Left lung (tissue), 4 donors: ENCODE measurements at regions not wholly inside any gene's neighbourhood (a gene's known extent, or its start where the extent isn't known, plus 50 kb on each side); places are given as distances from the start of the nearest gene placed in this dataset.

Experiments used
- ATAC-seq: fragments of 200-7000 bp; cut with Tn5 transposase; one replicate; pipeline ENCODE4 v1.9.1; 2020; ENCODE audit warnings: moderate library complexity
- DNase-seq, 4 donors: peaks; one replicate each; pipeline ENCODE4 v3.0.0-alpha.2; 2013 to 2020
- H3K27ac ChIP-seq, 2 donors: fragments of 200-600 bp; sonication (generic) in 1 of 2; one replicate each; pipeline versions ENCODE4 v1.5.0 to v1.8.0; 2020 to 2021
- H3K27me3 ChIP-seq, 2 donors: fragments of 200-600 bp; sonication (generic) in 1 of 2; one replicate each; pipeline versions ENCODE4 v1.5.0 to v1.8.0; 2020 to 2021
- H3K36me3 ChIP-seq, 2 donors: fragments of 200-600 bp; sonication (generic) in 1 of 2; one replicate each; pipeline versions ENCODE4 v1.5.0 to v1.8.0; 2020 to 2021
- H3K4me1 ChIP-seq, 2 donors: fragments of 200-600 bp; one replicate each; pipeline ENCODE4 v1.8.0; 2021
- H3K4me3 ChIP-seq, 2 donors: fragments of 200-600 bp; sonication (generic) in 1 of 2; one replicate each; pipeline versions ENCODE4 v1.5.0 to v1.8.0; 2020 to 2021; ENCODE audit warnings: mild to moderate bottlenecking in 1 of 2
- H3K9me3 ChIP-seq, 2 donors: fragments of 200-600 bp; sonication (generic) in 1 of 2; one replicate each; pipeline versions ENCODE4 v1.5.0 to v1.8.0; 2020 to 2021
- CTCF ChIP-seq, 2 donors: fragments of 200-600 bp; sonication (generic) in 1 of 2; IDR thresholded peaks; one replicate each; pipeline versions ENCODE4 v1.5.0 to v1.8.0; 2021; ENCODE audit warnings: antibody characterized with exemption in 2 of 2
- intact Hi-C, 2 donors: fragments of 100-400 bp; cut with DNase I; formaldehyde crosslinking; loops; one replicate each; pipeline versions ENCODE4 v1.11.2 to v1.14.2; 2022
- donor health status: DM: no; HTN: yes; CAD: no.
- donor health status: DM: no; HTN: no; CAD: no.

GRCh38 chr12:92425165-92425564 is 277.6 kb upstream of the PLEKHG7 start:
- intact Hi-C loops: no loop called here
- Histone ChIP-seq H3K36me3 (no peaks in the 10 kb centered on the region), H3K4me3 (no peak overlapping the region), H3K4me1 (no peaks in the 10 kb centered on the region), H3K27ac (no peak overlapping the region), H3K9me3 (no peaks in the 10 kb centered on the region), H3K27me3 (no peaks in the 10 kb centered on the region)
- DNase-seq (no peak), ATAC-seq (no peak)
- TF ChIP-seq CTCF (IDR thresholded peaks at IDR 0.05): no peak

GRCh38 chr12:92424338-92424737 is 278.5 kb upstream of the PLEKHG7 start:
- Histone ChIP-seq H3K36me3 (no peaks in the 10 kb centered on the region), H3K9me3 (no peaks in the 10 kb centered on the region), H3K27ac (no peak overlapping the region), H3K4me1 (no peaks in the 10 kb centered on the region), H3K4me3 (no peak overlapping the region), H3K27me3 (no peaks in the 10 kb centered on the region)
- no peak for TF ChIP-seq CTCF (IDR thresholded peaks at IDR 0.05)
- no peak for ATAC-seq
- intact Hi-C loops: no loop called here
- DNase-seq: no peak

GRCh38 chr12:92421701-92422100 is 276.1 kb upstream of the BTG1 start:
- Histone ChIP-seq H3K27ac (no peak overlapping the region), H3K27me3 (no peaks in the 10 kb centered on the region), H3K36me3 (no peaks in the 10 kb centered on the region), H3K9me3 (no peaks in the 10 kb centered on the region), H3K4me3 (no peak overlapping the region), H3K4me1 (no peaks in the 10 kb centered on the region)
- intact Hi-C loops: no loop called here
- no peak for TF ChIP-seq CTCF (IDR thresholded peaks at IDR 0.05)
- ATAC-seq (no peak), DNase-seq (no peak)

- Histone ChIP-seq H3K27me3 (no peaks in the 10 kb centered on the region), H3K9me3 (no peaks in the 10 kb centered on the region), H3K36me3 (no peaks in the 10 kb centered on the region), H3K4me1 (no peaks in the 10 kb centered on the region), H3K27ac (no peak overlapping the region), H3K4me3 (no peak overlapping the region)
- intact Hi-C loops: no loop called here
- TF ChIP-seq CTCF (IDR thresholded peaks at IDR 0.05): no peak
- DNase-seq (no peak), ATAC-seq (no peak)
Observed at GRCh38 chr12:92421042-92421441, 275.4 kb upstream of the BTG1 start.

GRCh38 chr12:92419201-92419600 is 273.6 kb upstream of the BTG1 start:
- intact Hi-C loops: no loop called here
- H3K9me3 ChIP-seq: no peaks in the 10 kb centered on the region
- no peaks in the 10 kb centered on the region for H3K36me3 ChIP-seq
- DNase-seq (no peak), ATAC-seq (no peak)
- H3K27me3 ChIP-seq: no peaks in the 10 kb centered on the region
- H3K27ac ChIP-seq: no peak overlapping the region
- no peak overlapping the region for H3K4me3 ChIP-seq
- no peak for TF ChIP-seq CTCF (IDR thresholded peaks at IDR 0.05)
- no peaks in the 10 kb centered on the region for H3K4me1 ChIP-seq
